ENCODE measurements at regions not wholly inside any gene's neighbourhood (a gene's known extent, or its start where the extent isn't known, plus 50 kb on each side); places are given as distances from the start of the nearest gene placed in this dataset.
"Not testable (repeated sequence)": the region's sequence is repeated elsewhere in the genome, so short reads cannot be mapped to it uniquely, and the experiment has no call there.

DNA sequence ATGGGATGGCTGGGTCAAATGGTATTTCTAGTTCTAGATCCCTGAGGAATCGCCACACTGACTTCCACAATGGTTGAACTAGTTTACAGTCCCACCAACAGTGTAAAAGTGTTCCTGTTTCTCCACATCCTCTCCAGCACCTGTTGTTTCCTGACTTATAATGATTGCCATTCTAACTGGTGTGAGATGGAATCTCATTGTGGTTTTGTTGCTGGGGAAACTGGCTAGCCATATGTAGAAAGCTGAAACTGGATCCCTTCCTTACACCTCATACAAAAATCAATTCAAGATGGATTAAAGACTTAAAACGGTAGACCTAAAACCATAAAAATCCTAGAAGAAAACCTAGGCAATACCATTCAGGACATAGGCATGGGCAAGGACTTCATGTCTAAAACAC is 131.5 kb upstream of the FAR2 start:
- TF ChIP-seq, protein P1, sequence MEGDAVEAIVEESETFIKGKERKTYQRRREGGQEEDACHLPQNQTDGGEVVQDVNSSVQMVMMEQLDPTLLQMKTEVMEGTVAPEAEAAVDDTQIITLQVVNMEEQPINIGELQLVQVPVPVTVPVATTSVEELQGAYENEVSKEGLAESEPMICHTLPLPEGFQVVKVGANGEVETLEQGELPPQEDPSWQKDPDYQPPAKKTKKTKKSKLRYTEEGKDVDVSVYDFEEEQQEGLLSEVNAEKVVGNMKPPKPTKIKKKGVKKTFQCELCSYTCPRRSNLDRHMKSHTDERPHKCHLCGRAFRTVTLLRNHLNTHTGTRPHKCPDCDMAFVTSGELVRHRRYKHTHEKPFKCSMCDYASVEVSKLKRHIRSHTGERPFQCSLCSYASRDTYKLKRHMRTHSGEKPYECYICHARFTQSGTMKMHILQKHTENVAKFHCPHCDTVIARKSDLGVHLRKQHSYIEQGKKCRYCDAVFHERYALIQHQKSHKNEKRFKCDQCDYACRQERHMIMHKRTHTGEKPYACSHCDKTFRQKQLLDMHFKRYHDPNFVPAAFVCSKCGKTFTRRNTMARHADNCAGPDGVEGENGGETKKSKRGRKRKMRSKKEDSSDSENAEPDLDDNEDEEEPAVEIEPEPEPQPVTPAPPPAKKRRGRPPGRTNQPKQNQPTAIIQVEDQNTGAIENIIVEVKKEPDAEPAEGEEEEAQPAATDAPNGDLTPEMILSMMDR (IDR thresholded peaks at IDR 0.05), result not testable (repeated sequence)
- not testable (repeated sequence) for TF ChIP-seq POLR2A, POLR2AphosphoS5 (IDR thresholded peaks at IDR 0.05)

Data from prostate gland (tissue), 2 donors.